ENCODE measurements at regions not wholly inside any gene's neighbourhood (a gene's known extent, or its start where the extent isn't known, plus 50 kb on each side); places are given as distances from the start of the nearest gene placed in this dataset.

DNA sequence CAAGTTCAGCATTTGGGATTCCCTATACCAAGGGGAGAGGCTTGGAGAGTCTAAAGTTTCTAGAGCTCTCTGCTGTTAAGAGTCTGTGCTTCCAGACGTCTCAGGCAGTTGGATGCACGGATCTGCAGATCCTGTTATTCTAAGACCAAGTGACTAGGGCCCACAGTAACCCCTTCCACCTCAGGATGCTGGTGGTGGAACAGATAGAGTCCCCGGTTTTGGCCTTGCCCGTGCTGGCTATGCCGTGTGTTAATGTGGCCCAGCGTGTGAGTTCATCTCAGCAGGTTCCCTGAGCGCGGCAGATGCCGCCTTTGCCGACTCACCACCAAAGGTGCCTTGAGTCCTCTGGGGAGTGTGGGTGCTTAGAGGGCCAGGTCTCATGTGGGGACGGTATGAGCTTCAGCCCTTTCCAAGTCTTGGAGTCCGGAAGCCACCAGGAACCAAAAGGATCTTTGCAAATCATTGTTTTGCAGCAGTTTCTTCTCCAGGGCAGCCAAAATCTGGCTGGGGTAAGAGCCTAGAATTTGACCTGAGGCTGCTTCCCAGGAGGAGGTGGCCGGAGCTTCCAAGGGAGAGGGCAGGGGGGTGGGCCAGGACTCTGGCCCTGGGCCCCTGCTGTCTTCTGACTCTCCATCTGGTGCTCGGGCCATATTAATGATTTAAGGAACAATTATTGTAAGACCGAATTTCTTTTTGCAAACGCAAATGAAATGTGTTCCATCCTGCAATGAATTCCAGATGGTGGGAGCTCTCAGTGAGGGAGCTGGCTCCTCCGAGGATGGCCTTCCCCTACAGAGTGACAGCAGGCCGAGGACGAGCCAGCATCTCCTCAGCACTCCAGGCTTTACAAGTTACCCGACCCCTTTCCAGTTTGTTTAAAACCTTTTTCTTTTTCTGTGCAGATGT is 205.7 kb downstream of the FOXD2 start:
- Mint-ChIP-seq H3K4me3 (peak overlapping the region; percentile 1), H3K27me3 (ENCODE audit: low read depth) (peaks cover 80% of the 10 kb centered on the region), H3K36me3 (no peaks in the 10 kb centered on the region), H3K9me3 (no peaks in the 10 kb centered on the region), H3K27ac (peak overlapping the region; percentile 87), H3K4me1 (peaks cover 25% of the 10 kb centered on the region)
- DNase-seq (ENCODE audit: low spot score in 2 of 2, unreplicated experiment in 2 of 2) = no peak
- TF ChIP-seq, protein P1, sequence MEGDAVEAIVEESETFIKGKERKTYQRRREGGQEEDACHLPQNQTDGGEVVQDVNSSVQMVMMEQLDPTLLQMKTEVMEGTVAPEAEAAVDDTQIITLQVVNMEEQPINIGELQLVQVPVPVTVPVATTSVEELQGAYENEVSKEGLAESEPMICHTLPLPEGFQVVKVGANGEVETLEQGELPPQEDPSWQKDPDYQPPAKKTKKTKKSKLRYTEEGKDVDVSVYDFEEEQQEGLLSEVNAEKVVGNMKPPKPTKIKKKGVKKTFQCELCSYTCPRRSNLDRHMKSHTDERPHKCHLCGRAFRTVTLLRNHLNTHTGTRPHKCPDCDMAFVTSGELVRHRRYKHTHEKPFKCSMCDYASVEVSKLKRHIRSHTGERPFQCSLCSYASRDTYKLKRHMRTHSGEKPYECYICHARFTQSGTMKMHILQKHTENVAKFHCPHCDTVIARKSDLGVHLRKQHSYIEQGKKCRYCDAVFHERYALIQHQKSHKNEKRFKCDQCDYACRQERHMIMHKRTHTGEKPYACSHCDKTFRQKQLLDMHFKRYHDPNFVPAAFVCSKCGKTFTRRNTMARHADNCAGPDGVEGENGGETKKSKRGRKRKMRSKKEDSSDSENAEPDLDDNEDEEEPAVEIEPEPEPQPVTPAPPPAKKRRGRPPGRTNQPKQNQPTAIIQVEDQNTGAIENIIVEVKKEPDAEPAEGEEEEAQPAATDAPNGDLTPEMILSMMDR (IDR thresholded peaks at IDR 0.05; ENCODE audit: unreplicated experiment) = no peak

DNA sequence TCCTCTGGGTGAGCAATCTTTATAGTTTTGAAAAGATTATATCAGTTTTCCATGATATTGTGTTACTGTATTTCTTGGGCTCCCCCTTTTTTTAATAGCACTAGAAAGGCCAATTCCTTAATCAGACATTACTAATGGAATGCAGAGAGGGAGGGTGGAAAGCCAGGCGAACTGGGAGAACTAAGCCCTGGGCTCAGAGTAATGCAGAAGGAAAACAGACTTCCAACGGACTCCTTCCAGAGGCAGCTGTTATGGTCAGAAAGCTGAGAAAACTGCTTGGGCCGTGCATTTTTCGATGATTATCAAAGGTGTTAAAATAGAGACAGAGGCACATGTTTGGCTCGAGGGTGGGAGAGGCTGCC is 206.3 kb downstream of the FOXD2 start:
- Mint-ChIP-seq H3K27me3 (ENCODE audit: low read depth) (peaks cover 80% of the 10 kb centered on the region), H3K4me1 (peaks cover 25% of the 10 kb centered on the region), H3K36me3 (no peaks in the 10 kb centered on the region), H3K9me3 (no peaks in the 10 kb centered on the region), H3K27ac (peak overlapping the region; percentile 87), H3K4me3 (peak overlapping the region; percentile 1)
- DNase-seq (ENCODE audit: low spot score in 2 of 2, unreplicated experiment in 2 of 2) = no peak
- TF ChIP-seq, protein P1 (IDR thresholded peaks at IDR 0.05; ENCODE audit: unreplicated experiment) = no peak

DNA sequence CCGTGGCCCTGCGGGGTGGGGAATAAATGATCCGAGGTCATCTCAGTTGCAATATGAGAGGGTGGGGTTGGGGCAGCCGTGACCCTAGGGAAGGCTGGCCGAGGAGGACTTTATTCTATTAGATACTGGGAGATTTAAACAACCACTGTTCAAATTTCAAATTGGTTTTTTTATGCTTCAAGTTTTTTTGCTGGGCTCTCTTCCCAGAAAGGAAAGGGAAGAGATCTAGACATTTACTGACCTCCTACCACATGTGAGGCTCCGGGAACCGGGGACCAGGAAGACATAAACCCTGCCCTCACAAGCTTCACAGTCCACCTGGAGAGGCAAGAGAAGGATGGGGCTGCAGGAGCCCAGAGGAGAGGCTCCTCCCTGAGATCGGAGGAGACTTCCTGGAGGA is 207.3 kb downstream of the FOXD2 start:
- no peak for DNase-seq (ENCODE audit: low spot score in 2 of 2, unreplicated experiment in 2 of 2)
- no peak overlapping the region for H3K4me3 Mint-ChIP-seq
- no peaks in the 10 kb centered on the region for H3K36me3 Mint-ChIP-seq
- H3K4me1 Mint-ChIP-seq = peaks cover 21% of the 10 kb centered on the region
- TF ChIP-seq, protein P1 (IDR thresholded peaks at IDR 0.05; ENCODE audit: unreplicated experiment) = no peak
- peaks cover 78% of the 10 kb centered on the region for H3K27me3 Mint-ChIP-seq (ENCODE audit: low read depth)
- no peaks in the 10 kb centered on the region for H3K9me3 Mint-ChIP-seq
- H3K27ac Mint-ChIP-seq = peak overlapping the region; percentile 16

DNA sequence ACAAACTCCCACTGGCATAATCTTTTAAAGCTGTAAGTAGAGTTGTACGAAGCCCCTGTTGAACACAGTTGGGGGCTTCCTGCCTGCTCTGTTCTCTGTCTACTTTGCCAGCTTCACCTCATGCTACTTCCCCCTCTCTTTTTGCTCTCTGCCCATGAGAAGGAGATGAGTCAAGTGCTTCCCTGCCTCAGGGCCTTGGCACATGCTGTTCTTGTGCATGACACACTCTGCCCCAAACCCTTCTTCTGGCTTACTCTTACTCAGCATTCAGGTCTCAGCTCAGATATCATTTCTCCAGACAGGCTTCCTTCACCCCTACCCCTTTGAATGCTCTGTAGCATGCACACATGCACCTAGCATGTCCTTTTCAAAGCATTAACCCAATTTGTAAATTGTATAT is 208.8 kb downstream of the FOXD2 start:
- Mint-ChIP-seq H3K4me1 (peaks cover 35% of the 10 kb centered on the region), H3K4me3 (no peak overlapping the region), H3K27me3 (ENCODE audit: low read depth) (peaks cover 74% of the 10 kb centered on the region), H3K9me3 (no peaks in the 10 kb centered on the region), H3K36me3 (no peaks in the 10 kb centered on the region), H3K27ac (no peak overlapping the region)
- TF ChIP-seq, protein P1 (IDR thresholded peaks at IDR 0.05; ENCODE audit: unreplicated experiment) = no peak
- DNase-seq (ENCODE audit: low spot score in 2 of 2, unreplicated experiment in 2 of 2) = no peak

DNA sequence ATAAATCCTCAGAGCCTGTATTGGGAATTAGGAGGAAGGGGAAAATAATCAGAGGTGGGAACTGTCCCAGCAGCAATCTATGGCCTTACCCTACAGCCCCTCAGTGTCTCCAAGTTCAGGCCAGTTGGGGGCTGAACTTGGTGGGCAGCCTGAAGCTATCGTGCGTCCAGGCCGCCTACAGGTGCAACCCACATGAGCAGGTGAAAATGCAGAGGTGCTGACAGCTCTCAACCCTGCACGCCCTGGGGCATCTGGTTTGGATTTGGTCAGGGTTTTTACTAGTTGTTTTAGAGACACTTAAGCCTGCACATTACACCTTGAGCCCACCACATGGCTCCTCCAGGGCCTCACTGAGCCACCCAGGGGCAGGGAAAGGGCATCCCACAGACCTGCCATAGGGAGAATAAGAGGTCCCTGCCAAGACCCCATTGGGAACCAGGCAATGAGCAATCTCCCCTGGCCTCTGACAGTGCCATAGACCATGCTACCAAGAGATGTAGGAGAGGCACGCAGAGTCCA is 209.5 kb downstream of the FOXD2 start:
- no peak overlapping the region for H3K27ac Mint-ChIP-seq
- peaks cover 70% of the 10 kb centered on the region for H3K27me3 Mint-ChIP-seq (ENCODE audit: low read depth)
- no peak for DNase-seq (ENCODE audit: low spot score in 2 of 2, unreplicated experiment in 2 of 2)
- H3K4me3 Mint-ChIP-seq = no peak overlapping the region
- H3K36me3 Mint-ChIP-seq = no peaks in the 10 kb centered on the region
- TF ChIP-seq, protein P1 (IDR thresholded peaks at IDR 0.05; ENCODE audit: unreplicated experiment) = no peak
- H3K4me1 Mint-ChIP-seq = peaks cover 41% of the 10 kb centered on the region
- no peaks in the 10 kb centered on the region for H3K9me3 Mint-ChIP-seq

Data from mesothelial cell of epicardium (in vitro differentiated cells).